ENCODE measurements at regions not wholly inside any gene's neighbourhood (a gene's known extent, or its start where the extent isn't known, plus 50 kb on each side); places are given as distances from the start of the nearest gene placed in this dataset.

DNA sequence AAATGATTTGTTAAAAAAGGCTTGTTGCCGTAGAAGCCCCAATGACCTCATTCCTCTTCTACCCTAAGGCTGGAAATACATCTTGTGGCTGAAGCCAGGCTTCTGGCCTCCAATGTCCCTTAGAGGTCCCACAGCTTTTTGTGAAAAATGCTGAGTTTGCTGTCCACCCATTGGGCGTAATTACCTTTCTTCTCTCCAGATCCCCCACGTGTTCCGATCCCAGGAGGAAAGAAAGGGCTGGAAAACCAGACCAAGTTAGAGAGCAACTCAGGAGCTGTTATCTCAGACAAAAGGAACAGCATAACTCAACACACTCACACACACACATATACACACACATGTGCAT lies 154.2 kb downstream of the MIAT start:
- no peak for TF ChIP-seq SNAI2 (CRISPR knock-in tag; IDR thresholded peaks at IDR 0.05)
- TF ChIP-seq TSHZ2 (CRISPR knock-in tag; IDR thresholded peaks at IDR 0.05) = 0 out of 2 replicates have a peak, but pooled peaks have one; percentile 22
- no peak for TF ChIP-seq GLIS3 (CRISPR knock-in tag; IDR thresholded peaks at IDR 0.05)
